HepG2 (cell line): ENCODE measurements at regions not wholly inside any gene's neighbourhood (a gene's known extent, or its start where the extent isn't known, plus 50 kb on each side); places are given as distances from the start of the nearest gene placed in this dataset.

ENCODE experiments used
- ATAC-seq: fragments of 200-7000 bp; cut with Tn5 transposase; 3 replicates; pipeline ENCODE4 v1.9.1; 2020; ENCODE audit warnings: mild to moderate bottlenecking, moderate library complexity
- BruUV-seq: library from RNA; stranded (reverse); fragments of 400-500 nt; replicated peaks from 2 replicates; lab custom pipeline; 2021; lab: Mats Ljungman, UMichigan
- CTCF ChIA-PET: fragments of 300-600 bp; formaldehyde crosslinking; extraction: SDS; loops from one replicate; lab custom pipeline; 2021; ENCODE audit warnings: low total read pairs, inconsistent platforms, low intra/inter-chr PET ratio; lab: Yijun Ruan, JAX
- POLR2A ChIA-PET: fragments of 350-600 bp; sonication (Branson Sonifier 250); formaldehyde crosslinking; loops from one replicate; lab custom pipeline; 2020; ENCODE audit warnings: antibody characterized with exemption, inconsistent platforms; lab: Yijun Ruan, JAX
- DNase-seq: peaks from one replicate; pipeline ENCODE4 v3.0.0-alpha.2; 2015; ENCODE audit warnings: low spot score
- FAIRE-seq: peaks from 3 replicates; lab custom pipeline; 2011; peaks lifted over from hg19 to GRCh38; lab: Jason Lieb, UNC
- H2AFZ ChIP-seq: one replicate; pipeline ENCODE4 v1.6.1; 2011; ENCODE audit warnings: low read length, inconsistent platforms
- H3K27ac ChIP-seq: fragments of 300-600 bp; 3 replicates; pipeline ENCODE4 v1.8.0; 2011; ENCODE audit warnings: mixed run types, mild to moderate bottlenecking, mixed read lengths, low read length, inconsistent platforms; ENCODE audit not compliant: insufficient read depth; ENCODE audit errors: extremely low read length
- H3K27me3 ChIP-seq, 2 experiments: fragments of 200-600 bp in 1 of 2; 2 replicates in 1 of 2; 3 replicates in 1 of 2; pipeline versions ENCODE4 v1.6.0 to v1.8.0; 2011; ENCODE audit warnings: low read length in 2 of 2, mild to moderate bottlenecking in 2 of 2, moderate library complexity in 2 of 2, inconsistent platforms in 1 of 2; ENCODE audit not compliant: insufficient read depth in 2 of 2, control insufficient read depth in 1 of 2
- H3K36me3 ChIP-seq, 2 experiments: fragments of 200-600 bp in 1 of 2; replicated peaks in 1 of 2; 2 replicates in 1 of 2; 3 replicates in 1 of 2; pipeline versions ENCODE4 v1.5.1 to v1.8.0; 2011; ENCODE audit warnings: low read length in 2 of 2, inconsistent platforms in 1 of 2; ENCODE audit not compliant: insufficient read depth in 2 of 2, control insufficient read depth in 1 of 2
- H3K4me1 ChIP-seq: 2 replicates; pipeline ENCODE4 v1.5.1; 2012; ENCODE audit warnings: low read length, inconsistent platforms; ENCODE audit not compliant: insufficient read depth
- H3K4me2 ChIP-seq: 2 replicates; pipeline ENCODE4 v1.6.0; 2011; ENCODE audit warnings: low read depth, low read length, inconsistent platforms
- H3K4me3 ChIP-seq, 3 experiments: fragments of 200-600 bp in 1 of 3; sonication (generic), shearing (Covaris generic) in 1 of 3; replicated peaks in 1 of 3; 2 replicates each; pipeline ENCODE4 v1.5.1; 2011 to 2016; ENCODE audit warnings: low read length in 3 of 3, inconsistent platforms in 2 of 3, low read depth in 2 of 3, mild to moderate bottlenecking in 2 of 3, control low read depth in 1 of 3, mixed read lengths in 1 of 3; ENCODE audit not compliant: insufficient read depth in 1 of 3
- H3K79me2 ChIP-seq: one replicate; pipeline ENCODE4 v1.6.1; 2011; ENCODE audit warnings: low read length, inconsistent platforms; ENCODE audit not compliant: insufficient read depth
- H3K9ac ChIP-seq: 2 replicates; pipeline ENCODE4 v1.6.0; 2011; ENCODE audit warnings: mild to moderate bottlenecking, low read depth, low read length, inconsistent platforms; ENCODE audit not compliant: insufficient read depth
- H3K9me3 ChIP-seq: 2 replicates; pipeline ENCODE4 v1.5.1; 2012; ENCODE audit warnings: mild to moderate bottlenecking, low read length
- H4K20me1 ChIP-seq: 2 replicates; pipeline ENCODE4 v1.6.0; 2011; ENCODE audit warnings: inconsistent platforms, mild to moderate bottlenecking, low read length, moderate library complexity; ENCODE audit not compliant: insufficient read depth
- GATAD2A ChIP-seq: IDR thresholded peaks from 2 replicates; pipeline ENCODE4 v1.6.1; 2016
- TEAD3 ChIP-seq: optimal IDR thresholded peaks from 2 replicates; pipeline ENCODE3; 2016; ENCODE audit warnings: borderline replicate concordance
- ZNF646 ChIP-seq: sonication (generic); formaldehyde crosslinking; IDR thresholded peaks from 2 replicates; pipeline ENCODE4 v1.9.0; 2021; ENCODE audit warnings: mild to moderate bottlenecking, missing genetic modification reagents
- WGBS: methylation state at CpG from one replicate; pipeline ENCODE4 v1.1.6; 2017; ENCODE audit warnings: low lambda C conversion rate; 5-methylcytosine and 5-hydroxymethylcytosine counted together
- in situ Hi-C: cut with HindIII; loops from 2 replicates; pipeline ENCODE4 v1.10.0; 2017; ENCODE audit warnings: low pct_unique_long_range_greater_than_20kb; ENCODE audit not compliant: extremely low pct_ligation_motif_present
- intact Hi-C: fragments of 100-400 bp; cut with micrococcal nuclease; formaldehyde crosslinking; loops from one replicate; pipeline ENCODE4 v1.10.0; 2022; ENCODE audit not compliant: unreplicated experiment

GRCh38 chr7:32673275-32673983, 178.1 kb downstream of the AVL9 start:
- WGBS: 96% methylated on average over 2 of the region's 2 CpGs
- DNase-seq (no peak), FAIRE-seq (no peak), ATAC-seq (no peak)
- Histone ChIP-seq H3K79me2 (no peaks in the 10 kb centered on the region), H3K4me2 (no peak overlapping the region), H3K9ac (no peak overlapping the region), H3K36me3 (peaks cover 3 to 7% of the 10 kb centered on the region in 2 experiments; a peak in 4 of 5 replicates), H3K4me1 (peaks cover 47% of the 10 kb centered on the region), H3K27ac (peak overlapping the region; percentile 8), H2AFZ (no peak overlapping the region), H3K9me3 (no peaks in the 10 kb centered on the region), H4K20me1 (no peaks in the 10 kb centered on the region), H3K4me3 (no peak overlapping the region), H3K27me3 (no peaks in the 10 kb centered on the region)
- in situ Hi-C loops: no loop called here
- TF ChIP-seq ZNF646 (CRISPR knock-in tag): no peak
- 0 out of 2 replicates have a peak, but pooled peaks have one; percentile 7 for TF ChIP-seq GATAD2A (CRISPR knock-in tag)
- peak; percentile 29 for TF ChIP-seq TEAD3
- no TSS peak for BruUV-seq
- intact Hi-C loops: no loop called here
- ChIA-PET POLR2A (no interaction called here), CTCF (no interaction called here)
